ENCODE measurements at regions not wholly inside any gene's neighbourhood (a gene's known extent, or its start where the extent isn't known, plus 50 kb on each side); places are given as distances from the start of the nearest gene placed in this dataset.

DNA sequence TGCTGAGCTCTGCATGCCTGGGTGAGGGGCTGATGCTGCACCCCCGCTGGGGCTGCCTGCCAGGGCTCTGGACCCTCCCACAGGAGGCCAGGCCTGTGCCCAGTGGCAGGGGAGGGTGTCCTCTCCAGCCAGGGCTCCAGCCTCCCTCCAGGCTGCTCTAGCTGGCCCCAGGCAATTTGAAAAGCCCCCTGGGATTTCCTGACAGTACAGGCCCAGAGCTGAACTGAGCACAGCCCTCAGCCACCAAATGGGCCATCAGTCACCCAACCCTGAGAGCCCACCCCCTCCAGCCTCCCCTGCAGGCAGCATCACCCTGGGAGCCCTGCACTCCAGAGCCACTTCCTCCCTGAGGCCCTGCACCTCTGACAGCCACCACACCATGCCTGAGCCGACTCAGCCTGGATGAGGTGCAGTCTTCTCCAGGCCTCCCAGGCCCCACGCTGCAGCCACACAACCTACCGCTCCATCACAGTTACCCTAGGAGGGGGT is 101.8 kb upstream of the RET start:
- DNase-seq (ENCODE audit: low read depth): no peak
- no peak overlapping the region for H3K4me3 ChIP-seq (ENCODE audit: low read length)
- TF ChIP-seq, protein P1, sequence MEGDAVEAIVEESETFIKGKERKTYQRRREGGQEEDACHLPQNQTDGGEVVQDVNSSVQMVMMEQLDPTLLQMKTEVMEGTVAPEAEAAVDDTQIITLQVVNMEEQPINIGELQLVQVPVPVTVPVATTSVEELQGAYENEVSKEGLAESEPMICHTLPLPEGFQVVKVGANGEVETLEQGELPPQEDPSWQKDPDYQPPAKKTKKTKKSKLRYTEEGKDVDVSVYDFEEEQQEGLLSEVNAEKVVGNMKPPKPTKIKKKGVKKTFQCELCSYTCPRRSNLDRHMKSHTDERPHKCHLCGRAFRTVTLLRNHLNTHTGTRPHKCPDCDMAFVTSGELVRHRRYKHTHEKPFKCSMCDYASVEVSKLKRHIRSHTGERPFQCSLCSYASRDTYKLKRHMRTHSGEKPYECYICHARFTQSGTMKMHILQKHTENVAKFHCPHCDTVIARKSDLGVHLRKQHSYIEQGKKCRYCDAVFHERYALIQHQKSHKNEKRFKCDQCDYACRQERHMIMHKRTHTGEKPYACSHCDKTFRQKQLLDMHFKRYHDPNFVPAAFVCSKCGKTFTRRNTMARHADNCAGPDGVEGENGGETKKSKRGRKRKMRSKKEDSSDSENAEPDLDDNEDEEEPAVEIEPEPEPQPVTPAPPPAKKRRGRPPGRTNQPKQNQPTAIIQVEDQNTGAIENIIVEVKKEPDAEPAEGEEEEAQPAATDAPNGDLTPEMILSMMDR (conservative IDR thresholded peaks at IDR 0.05; ENCODE audit: low read depth, low read length): no peak

DNA sequence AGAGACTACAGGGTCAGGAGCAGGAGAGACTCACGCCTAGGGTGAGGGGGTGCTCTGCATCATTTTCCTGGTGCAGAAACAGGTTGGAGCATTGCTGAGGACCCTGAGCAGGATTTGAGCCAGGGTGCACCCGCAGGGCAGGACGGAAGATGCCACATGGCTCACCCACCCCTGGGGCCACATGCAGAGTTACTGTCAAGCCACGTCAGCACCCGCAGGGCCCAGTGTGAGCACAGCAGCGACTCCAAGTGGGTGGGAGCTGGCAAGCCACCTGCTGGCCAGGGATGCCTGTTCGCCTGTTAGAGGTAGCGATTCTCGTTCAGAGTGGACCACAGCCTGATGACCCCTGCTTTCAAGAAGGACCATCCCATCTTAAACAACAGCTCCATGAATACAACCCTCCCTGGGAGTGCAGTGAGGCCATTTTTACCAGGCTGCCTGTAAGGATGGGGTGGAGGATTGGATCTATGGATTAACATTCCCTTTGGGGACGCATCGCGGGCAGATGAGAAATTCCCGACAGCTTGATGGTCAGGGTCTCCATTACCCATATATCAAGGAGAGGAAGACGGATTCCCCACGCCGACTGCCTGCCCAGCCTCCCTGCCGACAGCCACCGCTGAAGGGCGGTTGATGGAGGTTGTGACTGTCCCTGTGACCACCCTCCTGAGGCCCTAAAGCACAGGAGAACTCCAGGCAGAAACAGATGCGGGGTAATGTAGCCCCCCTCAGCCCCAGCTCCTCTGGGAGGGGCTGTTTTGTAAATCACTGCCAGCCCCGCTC is 101.1 kb upstream of the RET start:
- DNase-seq (ENCODE audit: low read depth): no peak
- TF ChIP-seq, protein P1 (conservative IDR thresholded peaks at IDR 0.05; ENCODE audit: low read depth, low read length): no peak
- no peak overlapping the region for H3K4me3 ChIP-seq (ENCODE audit: low read length)

DNA sequence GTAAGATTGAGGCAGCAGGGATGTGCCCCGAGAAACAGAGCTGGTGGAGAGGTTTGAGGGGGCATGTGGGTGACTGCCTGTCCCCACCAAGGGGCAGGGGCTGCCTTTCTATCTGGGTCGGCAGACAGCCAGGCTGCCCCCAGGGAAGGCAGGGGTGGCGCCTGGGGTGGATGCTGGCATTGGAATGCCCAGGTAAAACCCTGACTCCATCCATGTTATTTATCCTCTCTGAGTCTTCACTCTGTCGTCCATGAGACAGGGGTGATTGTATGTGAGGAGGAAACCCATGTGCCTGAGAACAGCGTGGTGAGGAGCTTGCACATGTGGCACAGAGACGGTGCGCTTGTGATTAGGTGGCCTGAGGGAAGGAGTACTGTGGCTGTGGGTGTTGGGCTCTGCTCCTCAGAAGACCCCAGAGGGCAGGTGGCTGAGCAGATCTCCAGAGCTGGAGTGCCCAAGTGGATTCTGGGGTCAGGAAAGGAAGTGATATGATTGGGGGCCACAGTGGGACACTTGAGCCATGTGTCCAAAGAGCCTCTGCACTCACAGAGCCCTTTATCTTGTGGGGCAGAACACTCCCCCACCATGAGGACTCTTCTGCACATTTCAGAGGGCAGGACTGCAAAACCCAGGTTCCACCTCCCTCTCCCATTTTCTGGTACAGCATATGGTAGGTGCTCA is 100.4 kb upstream of the RET start:
- TF ChIP-seq, protein P1 (conservative IDR thresholded peaks at IDR 0.05; ENCODE audit: low read depth, low read length): no peak
- H3K4me3 ChIP-seq (ENCODE audit: low read length): no peak overlapping the region
- no peak for DNase-seq (ENCODE audit: low read depth)

DNA sequence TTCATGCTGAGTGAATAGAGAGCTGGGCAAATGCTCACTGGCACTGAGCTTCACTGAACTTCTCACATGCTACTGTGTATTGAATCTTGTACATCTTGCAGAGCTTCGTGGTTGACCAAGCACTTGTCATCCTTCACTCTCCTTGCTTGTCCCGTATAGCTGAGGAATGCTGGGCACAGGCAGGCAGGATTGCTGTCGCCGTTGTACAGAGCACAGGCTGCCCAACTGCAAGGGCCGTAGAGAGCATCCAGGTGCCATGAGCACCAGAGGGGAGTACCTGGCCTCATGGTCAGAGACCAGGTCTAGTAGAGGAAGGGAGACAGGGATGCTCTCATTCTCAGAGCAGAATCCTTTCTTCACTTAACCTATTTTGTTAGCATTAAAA is 99.8 kb upstream of the RET start:
- TF ChIP-seq, protein P1 (conservative IDR thresholded peaks at IDR 0.05; ENCODE audit: low read depth, low read length): no peak
- no peak for DNase-seq (ENCODE audit: low read depth)
- H3K4me3 ChIP-seq (ENCODE audit: low read length): no peak overlapping the region

DNA sequence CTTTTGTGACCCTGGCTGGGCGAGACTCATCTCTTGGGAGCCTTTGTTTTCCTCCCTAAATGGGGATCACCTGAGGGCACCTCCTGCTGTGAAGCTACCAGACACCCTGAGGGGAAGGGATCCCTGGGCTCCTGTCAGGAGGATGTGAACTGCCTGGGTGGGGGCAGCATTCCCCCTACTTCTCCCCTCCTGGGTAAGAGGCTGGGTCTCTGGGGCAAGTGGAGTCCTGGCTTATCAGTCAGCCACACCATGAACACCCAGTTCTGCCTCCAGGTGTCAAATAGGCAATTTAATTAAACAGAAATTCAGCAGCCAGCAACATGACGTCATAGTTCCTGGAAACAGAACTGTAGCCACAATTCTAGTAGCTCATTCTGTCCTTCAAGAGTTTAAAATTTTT is 97.7 kb upstream of the RET start:
- no peak for DNase-seq (ENCODE audit: low read depth)
- no peak overlapping the region for H3K4me3 ChIP-seq (ENCODE audit: low read length)
- TF ChIP-seq, protein P1 (conservative IDR thresholded peaks at IDR 0.05; ENCODE audit: low read depth, low read length): no peak

DNA sequence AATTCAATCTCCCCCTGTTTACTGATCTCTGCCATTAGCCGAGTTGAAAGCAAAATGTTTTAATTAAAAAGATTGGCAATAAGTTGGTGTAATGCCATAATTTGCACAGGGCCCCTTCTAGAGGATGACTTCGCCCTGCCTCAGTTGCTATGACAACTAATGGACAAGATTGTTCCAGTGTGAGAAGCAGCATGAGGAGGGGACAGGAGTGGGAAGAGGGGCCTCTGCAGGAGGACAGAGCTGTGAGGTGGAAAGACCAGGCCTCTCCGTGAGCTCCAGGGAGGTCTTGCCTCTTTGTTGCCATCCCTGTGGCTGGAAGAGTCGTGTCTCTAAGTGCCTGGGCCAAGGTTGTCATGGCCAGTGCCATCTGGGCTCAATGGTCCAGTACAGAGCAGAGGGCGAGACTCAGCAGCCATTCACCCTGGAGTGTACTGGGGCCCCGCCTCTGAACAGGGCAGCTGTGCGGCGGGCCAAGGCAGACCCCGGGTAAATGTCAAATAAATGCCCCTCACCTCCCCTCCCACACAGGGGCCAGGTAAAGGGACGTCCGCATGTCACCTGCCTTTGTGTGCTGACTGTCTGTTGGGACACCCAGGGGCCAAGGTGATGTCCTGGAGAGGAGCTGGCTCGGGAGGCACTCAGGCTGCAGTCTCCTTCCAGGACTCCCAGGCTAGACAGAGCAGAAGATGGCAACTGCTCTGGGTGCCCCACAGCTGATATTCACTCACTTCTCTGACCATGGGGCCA is 97.0 kb upstream of the RET start:
- TF ChIP-seq, protein P1 (conservative IDR thresholded peaks at IDR 0.05; ENCODE audit: low read depth, low read length): no peak
- H3K4me3 ChIP-seq (ENCODE audit: low read length): no peak overlapping the region
- no peak for DNase-seq (ENCODE audit: low read depth)

Data from retinal pigment epithelial cell (primary cell).